GM13977 (cell line): ENCODE measurements at regions not wholly inside any gene's neighbourhood (a gene's known extent, or its start where the extent isn't known, plus 50 kb on each side); places are given as distances from the start of the nearest gene placed in this dataset.

Source experiments
- DNase-seq: peaks from one replicate; pipeline ENCODE4 v3.0.0; 2012; ENCODE audit warnings: low spot score
- CTCF ChIP-seq: IDR thresholded peaks from 2 replicates; pipeline ENCODE4 v1.5.1; 2012; ENCODE audit warnings: mild to moderate bottlenecking, control low read depth; ENCODE audit not compliant: insufficient read depth; ENCODE audit errors: extremely low read depth, missing control alignments
- in situ Hi-C: fragments of 300-500 bp; cut with MboI; formaldehyde crosslinking; loops from one replicate; pipeline ENCODE4 v1.12.0; 2022; ENCODE audit warnings: low sequenced_read_pairs, low pct_unique_long_range_greater_than_20kb, mixed read lengths, inconsistent platforms; ENCODE audit not compliant: unreplicated experiment

- in situ Hi-C loops: no loop called here
- no peak for TF ChIP-seq CTCF
- no peak for DNase-seq
Observed at GRCh38 chrX:10106806-10107205, 50.0 kb upstream of the CLCN4 start.
